ENCODE measurements at regions not wholly inside any gene's neighbourhood (a gene's known extent, or its start where the extent isn't known, plus 50 kb on each side); places are given as distances from the start of the nearest gene placed in this dataset.

- TF ChIP-seq PHF8 (CRISPR knock-in tag; IDR thresholded peaks at IDR 0.05) (no peak), ZNF569 (CRISPR knock-in tag; IDR thresholded peaks at IDR 0.05; ENCODE audit: borderline replicate concordance) (no peak), MAX (IDR thresholded peaks at IDR 0.05) (no peak), POLR2AphosphoS5 (IDR thresholded peaks at IDR 0.05; ENCODE audit: low read depth, low read length) (no peak), GATA4 (IDR thresholded peaks at IDR 0.05; ENCODE audit: borderline replicate concordance, low read depth) (no peak), ZBTB44 (CRISPR knock-in tag; IDR thresholded peaks at IDR 0.05) (no peak), AGO1 (IDR thresholded peaks at IDR 0.05; ENCODE audit: low read depth, low read length, poor library complexity, severe bottlenecking) (no peak), SMC3 (IDR thresholded peaks at IDR 0.05; ENCODE audit: low read length) (no peak), USF2 (IDR thresholded peaks at IDR 0.05; ENCODE audit: low read depth, low read length) (no peak), USF2 (CRISPR knock-in tag; IDR thresholded peaks at IDR 0.05; ENCODE audit: borderline replicate concordance) (no peak), MAFK (conservative IDR thresholded peaks at IDR 0.05 in 1 of 2, IDR thresholded peaks at IDR 0.05 in 1 of 2; ENCODE audit: low read length in 2 of 2) (no peak), TCF12 (IDR thresholded peaks at IDR 0.05) (no peak), TCF12 (CRISPR knock-in tag; IDR thresholded peaks at IDR 0.05) (no peak)
These were observed 148.4 kb upstream of the MEX3C start for GRCh38 chr18:51345848-51346391.

Data from HepG2 (cell line).